ENCODE measurements at regions not wholly inside any gene's neighbourhood (a gene's known extent, or its start where the extent isn't known, plus 50 kb on each side); places are given as distances from the start of the nearest gene placed in this dataset.

- Histone ChIP-seq H3K9me3 (no peaks in the 10 kb centered on the region), H3K36me3 (ENCODE audit: low read depth) (no peaks in the 10 kb centered on the region), H3K4me3 (no peak overlapping the region), H3K4me1 (ENCODE audit: low read depth) (no peaks in the 10 kb centered on the region)
- no peak for TF ChIP-seq CTCF (IDR thresholded peaks at IDR 0.05)
- intact Hi-C loops (cut with DNase I, micrococcal nuclease), result no loop called here
- no peak for ATAC-seq
- DNase-seq, result no peak
Observed at GRCh38 chr10:130835068-130835467, 476.5 kb downstream of the TCERG1L start.

GRCh38 chr10:130836344-130836743 is 475.2 kb downstream of the TCERG1L start:
- H3K36me3 ChIP-seq (ENCODE audit: low read depth), result no peaks in the 10 kb centered on the region
- intact Hi-C loops (cut with DNase I, micrococcal nuclease), result no loop called here
- TF ChIP-seq CTCF (IDR thresholded peaks at IDR 0.05), result no peak
- peaks cover 4% of the 10 kb centered on the region for H3K9me3 ChIP-seq
- H3K4me3 ChIP-seq, result no peak overlapping the region
- no peak for ATAC-seq
- H3K4me1 ChIP-seq (ENCODE audit: low read depth), result no peaks in the 10 kb centered on the region
- no peak for DNase-seq

- intact Hi-C loops (cut with DNase I, micrococcal nuclease), result no loop called here
- ATAC-seq (no peak), DNase-seq (no peak)
- TF ChIP-seq CTCF (IDR thresholded peaks at IDR 0.05), result no peak
- Histone ChIP-seq H3K4me3 (no peak overlapping the region), H3K36me3 (ENCODE audit: low read depth) (no peaks in the 10 kb centered on the region), H3K9me3 (peaks cover 6% of the 10 kb centered on the region), H3K4me1 (ENCODE audit: low read depth) (no peaks in the 10 kb centered on the region)
Observed at GRCh38 chr10:130843051-130843653, 468.4 kb downstream of the TCERG1L start.

GRCh38 chr10:130844310-130844709 is 467.2 kb downstream of the TCERG1L start:
- no peak for DNase-seq
- no peaks in the 10 kb centered on the region for H3K4me1 ChIP-seq (ENCODE audit: low read depth)
- H3K36me3 ChIP-seq (ENCODE audit: low read depth), result no peaks in the 10 kb centered on the region
- no peak for TF ChIP-seq CTCF (IDR thresholded peaks at IDR 0.05)
- peaks cover 6% of the 10 kb centered on the region for H3K9me3 ChIP-seq
- H3K4me3 ChIP-seq, result no peak overlapping the region
- no peak for ATAC-seq
- intact Hi-C loops (cut with DNase I, micrococcal nuclease), result no loop called here

- TF ChIP-seq CTCF (IDR thresholded peaks at IDR 0.05), result no peak
- no peaks in the 10 kb centered on the region for H3K4me1 ChIP-seq (ENCODE audit: low read depth)
- no peak overlapping the region for H3K4me3 ChIP-seq
- H3K36me3 ChIP-seq (ENCODE audit: low read depth), result no peaks in the 10 kb centered on the region
- ATAC-seq (no peak), DNase-seq (no peak)
- intact Hi-C loops (cut with DNase I, micrococcal nuclease), result no loop called here
- H3K9me3 ChIP-seq, result peaks cover 9% of the 10 kb centered on the region
Observed at GRCh38 chr10:130847170-130847569, 464.4 kb downstream of the TCERG1L start.

GRCh38 chr10:130848855-130849254 is 462.7 kb downstream of the TCERG1L start:
- no peak overlapping the region for H3K4me3 ChIP-seq
- ATAC-seq (no peak), DNase-seq (no peak)
- intact Hi-C loops (cut with DNase I, micrococcal nuclease), result no loop called here
- peaks cover 21% of the 10 kb centered on the region for H3K9me3 ChIP-seq
- H3K4me1 ChIP-seq (ENCODE audit: low read depth), result no peaks in the 10 kb centered on the region
- no peaks in the 10 kb centered on the region for H3K36me3 ChIP-seq (ENCODE audit: low read depth)
- no peak for TF ChIP-seq CTCF (IDR thresholded peaks at IDR 0.05)
